K562 (cell line): ENCODE measurements at regions not wholly inside any gene's neighbourhood (a gene's known extent, or its start where the extent isn't known, plus 50 kb on each side); places are given as distances from the start of the nearest gene placed in this dataset.

Experiments
- ATAC-seq: fragments of 200-7000 bp; cut with Tn5 transposase; 3 replicates; pipeline ENCODE4 v1.9.1; 2020; ENCODE audit warnings: moderate library complexity
- BruUV-seq: library from RNA; stranded (reverse); fragments of 400-500 nt; replicated peaks from 2 replicates; lab custom pipeline; 2021; lab: Mats Ljungman, UMichigan
- CTCF ChIA-PET: fragments of 300-600 bp; formaldehyde crosslinking; extraction: SDS; loops from one replicate; lab custom pipeline; 2021; ENCODE audit warnings: low intra/inter-chr PET ratio; lab: Yijun Ruan, JAX
- POLR2A ChIA-PET: fragments of 300-600, 350-650 bp; sonication (Branson Sonifier 250); formaldehyde crosslinking; extraction: SDS; loops from one replicate; lab custom pipeline; 2021; ENCODE audit warnings: antibody characterized with exemption, inconsistent platforms; lab: Yijun Ruan, JAX
- DNase-seq, 4 experiments: peaks; one replicate each; pipeline versions ENCODE4 v3.0.0 to v3.0.0-alpha.2; 2011 to 2018; ENCODE audit warnings: low spot score in 3 of 4, mixed read lengths in 3 of 4; ENCODE audit errors: extremely low read depth in 1 of 4
- FAIRE-seq: peaks from 2 replicates; lab custom pipeline; 2011; peaks lifted over from hg19 to GRCh38; lab: Jason Lieb, UNC
- H2AFZ ChIP-seq: 2 replicates; pipeline ENCODE4 v1.6.0; 2011; ENCODE audit warnings: low read depth, low read length, control low read depth, inconsistent platforms
- H3K27ac ChIP-seq: fragments of 200-600 bp; 3 replicates; pipeline ENCODE4 v1.8.0; 2011; ENCODE audit warnings: low read depth, mild to moderate bottlenecking, control low read depth, inconsistent platforms, low read length, moderate library complexity, mixed read lengths; ENCODE audit errors: extremely low read depth
- H3K27me3 ChIP-seq, 2 experiments: fragments of 300-600 bp in 1 of 2; 2 replicates in 1 of 2; 3 replicates in 1 of 2; pipeline versions ENCODE4 v1.6.0 to v1.8.0; 2011; ENCODE audit warnings: inconsistent platforms in 2 of 2, low read length in 2 of 2, mild to moderate bottlenecking in 1 of 2, mixed read lengths in 1 of 2, moderate library complexity in 1 of 2; ENCODE audit not compliant: control insufficient read depth in 2 of 2, insufficient read depth in 2 of 2
- H3K36me3 ChIP-seq: fragments of 300-600 bp; 3 replicates; pipeline ENCODE4 v1.8.0; 2011; ENCODE audit warnings: mild to moderate bottlenecking, low read length, inconsistent platforms; ENCODE audit not compliant: control insufficient read depth, insufficient read depth
- H3K4me1 ChIP-seq, 2 experiments: fragments of 200-600 bp in 1 of 2; replicated peaks in 1 of 2; 2 replicates in 1 of 2; 3 replicates in 1 of 2; pipeline versions ENCODE4 v1.5.1 to v1.8.0; 2011; ENCODE audit warnings: inconsistent platforms in 2 of 2, low read length in 2 of 2, mild to moderate bottlenecking in 1 of 2, mixed read lengths in 1 of 2, moderate library complexity in 1 of 2; ENCODE audit not compliant: control insufficient read depth in 2 of 2, insufficient read depth in 2 of 2
- H3K4me2 ChIP-seq: 2 replicates; pipeline ENCODE4 v1.6.1; 2011; ENCODE audit warnings: low read length, control low read depth, inconsistent platforms, mixed read lengths; ENCODE audit not compliant: insufficient read depth
- H3K4me3 ChIP-seq: fragments of 200-600 bp; sonication (generic), shearing (Covaris generic); 2 replicates; pipeline ENCODE4 v1.5.1; 2016; ENCODE audit warnings: control low read depth, inconsistent platforms
- H3K79me2 ChIP-seq: fragments of 200-600 bp; 3 replicates; pipeline ENCODE4 v1.8.0; 2011; ENCODE audit warnings: low read length, inconsistent platforms; ENCODE audit not compliant: control insufficient read depth, insufficient read depth
- H3K9ac ChIP-seq, 2 experiments: 2 replicates each; pipeline versions ENCODE4 v1.6.0 to v1.6.1; 2011; ENCODE audit warnings: low read depth in 2 of 2, low read length in 2 of 2, control low read depth in 1 of 2, inconsistent platforms in 1 of 2, mild to moderate bottlenecking in 1 of 2, mixed read lengths in 1 of 2; ENCODE audit not compliant: insufficient read depth in 1 of 2
- H3K9me1 ChIP-seq: one replicate; pipeline ENCODE4 v1.6.0; 2011; ENCODE audit warnings: inconsistent platforms, mild to moderate bottlenecking, low read length, moderate library complexity; ENCODE audit not compliant: control insufficient read depth, insufficient read depth
- H3K9me3 ChIP-seq: replicated peaks from 2 replicates; pipeline ENCODE4 v1.5.1; 2011; ENCODE audit warnings: low read depth, low read length, inconsistent platforms; ENCODE audit not compliant: control insufficient read depth, insufficient read depth
- H4K20me1 ChIP-seq: replicated peaks from 2 replicates; pipeline ENCODE4 v1.6.1; 2011; ENCODE audit warnings: low read length, inconsistent platforms, mixed read lengths; ENCODE audit not compliant: control insufficient read depth, insufficient read depth
- BRD4 ChIP-seq: fragments of 200-600 bp; sonication (generic); IDR thresholded peaks from 2 replicates; pipeline ENCODE4 v1.6.1; 2017; ENCODE audit warnings: inconsistent platforms
- CEBPB ChIP-seq: fragments of 450-650 bp; IDR thresholded peaks from 2 replicates; pipeline ENCODE4 v1.6.1; 2016; ENCODE audit warnings: missing genetic modification characterization, missing compliant biosample characterization
- CREB5 ChIP-seq: fragments of 250-450 bp; sonication (Bioruptor Pico); IDR thresholded peaks from 2 replicates; pipeline ENCODE4 v1.5.0; 2020; ENCODE audit warnings: mild to moderate bottlenecking
- HEY1 ChIP-seq: fragments of 250-450 bp; sonication (Bioruptor Pico); IDR thresholded peaks from 2 replicates; pipeline ENCODE4 v1.5.0; 2020; ENCODE audit warnings: mild to moderate bottlenecking, moderate library complexity, borderline replicate concordance
- JUN ChIP-seq, 2 experiments: sonication (generic) in 1 of 2; formaldehyde crosslinking in 1 of 2; IDR thresholded peaks; 2 replicates each; pipeline versions ENCODE4 v1.6.1 to v1.8.0; 2012 to 2022; ENCODE audit warnings: borderline replicate concordance in 2 of 2, mild to moderate bottlenecking in 2 of 2, improper control_type of control experiment in 1 of 2, low read depth in 1 of 2, low read length in 1 of 2, missing genetic modification reagents in 1 of 2
- NFE2L1 ChIP-seq: fragments of 450-650 bp; IDR thresholded peaks from 2 replicates; pipeline ENCODE4 v1.6.1; 2016; ENCODE audit warnings: missing genetic modification characterization, low read depth, mild to moderate bottlenecking, missing compliant biosample characterization, moderate library complexity, borderline replicate concordance
- PHF8 ChIP-seq: fragments of 200-600 bp; sonication (generic); IDR thresholded peaks from 2 replicates; pipeline ENCODE4 v1.6.1; 2012; ENCODE audit warnings: mixed run types, mild to moderate bottlenecking, inconsistent platforms, low read length, moderate library complexity, borderline replicate concordance
- RBM22 ChIP-seq: fragments of 200-400 bp; formaldehyde crosslinking; IDR thresholded peaks from 2 replicates; pipeline ENCODE4 v1.6.1; 2018; ENCODE audit warnings: low read length, low read depth; ENCODE audit not compliant: poor library complexity, severe bottlenecking
- TRIM25 ChIP-seq: fragments of 450-650 bp; IDR thresholded peaks from 2 replicates; pipeline ENCODE4 v1.7.0; 2016; ENCODE audit warnings: borderline replicate concordance
- ZFX ChIP-seq: sonication (generic); formaldehyde crosslinking; IDR thresholded peaks from 2 replicates; pipeline ENCODE4 v1.8.0; 2022; ENCODE audit warnings: mild to moderate bottlenecking, missing genetic modification reagents, moderate library complexity
- WGBS: fragments of 100-300 bp; shearing (Covaris generic); methylation state at CpG from one replicate; pipeline ENCODE4 v1.1.6; 2016; ENCODE audit warnings: low coverage, mixed read lengths; ENCODE audit not compliant: insufficient coverage; ENCODE audit errors: missing lambda C conversion rate; 5-methylcytosine and 5-hydroxymethylcytosine counted together
- in situ Hi-C: fragments of 300-500 bp; cut with MboI; formaldehyde crosslinking; loops from 4 replicates; pipeline ENCODE4 v1.15.0; 2018; ENCODE audit warnings: inconsistent platforms, mixed read lengths
- intact Hi-C: fragments of 100-400 bp; cut with micrococcal nuclease; formaldehyde crosslinking; loops from 2 replicates; pipeline ENCODE4 v1.14.2; 2022

GRCh38 chr9:110109333-110110092, 98.4 kb downstream of the C9orf152 start:
- TF ChIP-seq CREB5 (CRISPR knock-in tag) (no peak), PHF8 (no peak), CEBPB (tag) (no peak), NFE2L1 (tag) (no peak), JUN (IDR thresholded peaks at IDR 0.05; ENCODE audit: borderline replicate concordance, low read depth, low read length) (no peak), JUN (CRISPR knock-in tag; IDR thresholded peaks at IDR 0.05; ENCODE audit: borderline replicate concordance) (no peak), ZFX (CRISPR knock-in tag) (no peak), TRIM25 (no peak), HEY1 (CRISPR knock-in tag) (no peak), RBM22 (no peak), BRD4 (no peak)
- POLR2A ChIA-PET = interaction anchor here (0.6 kb wide), 1 partner anchor 85 kb away, joined by 4 read pairs; no protein-coding TSS in a partner anchor
- in situ Hi-C loops = no loop called here

More at GRCh38 chr9:110109333-110110092, 98.4 kb downstream of the C9orf152 start:
- no peaks in the 10 kb centered on the region for H4K20me1 ChIP-seq
- no peak for ATAC-seq
- no peak for FAIRE-seq
- no peak overlapping the region for H2AFZ ChIP-seq
- no peak for DNase-seq
- BruUV-seq = no TSS peak
- H3K4me1 ChIP-seq = no peaks in the 10 kb centered on the region
- H3K4me2 ChIP-seq = no peak overlapping the region
- H3K27ac ChIP-seq = no peak overlapping the region
- no peaks in the 10 kb centered on the region for H3K9me3 ChIP-seq
- no peaks in the 10 kb centered on the region for H3K9me1 ChIP-seq
- 0% methylated on average over 7 of the region's 7 CpGs for WGBS
- no peaks in the 10 kb centered on the region for H3K79me2 ChIP-seq
- CTCF ChIA-PET = interaction anchor here (0.6 kb wide), 1 partner anchor 52 kb away, joined by 4 read pairs; no protein-coding TSS in a partner anchor
- intact Hi-C loops = no loop called here
- H3K27me3 ChIP-seq = no peaks in the 10 kb centered on the region; a peak in 2 of 5 replicates
- H3K36me3 ChIP-seq = no peaks in the 10 kb centered on the region
- H3K4me3 ChIP-seq = no peak overlapping the region
- no peak overlapping the region for H3K9ac ChIP-seq
